GM18861 (cell line): ENCODE measurements at regions not wholly inside any gene's neighbourhood (a gene's known extent, or its start where the extent isn't known, plus 50 kb on each side); places are given as distances from the start of the nearest gene placed in this dataset.

ENCODE experiments used
- ATAC-seq: cut with Tn5 transposase; IDR thresholded peaks from one replicate; pipeline ENCODE4 v1.9.1; 2021; ENCODE audit not compliant: unreplicated experiment

- no peak for ATAC-seq
Measured at GRCh38 chrX:14476205-14476604, 53.1 kb upstream of the GLRA2 start.

GRCh38 chrX:14449773-14450172 is 79.6 kb upstream of the GLRA2 start:
- ATAC-seq, result no peak

- no peak for ATAC-seq
Measured at GRCh38 chrX:14448406-14448805, 80.9 kb upstream of the GLRA2 start.

GRCh38 chrX:14440106-14440505 is 89.2 kb upstream of the GLRA2 start:
- ATAC-seq, result no peak

- no peak for ATAC-seq
Measured at GRCh38 chrX:14427614-14428013, 101.7 kb upstream of the GLRA2 start.

- no peak for ATAC-seq
Measured at GRCh38 chrX:14420841-14421240, 108.5 kb upstream of the GLRA2 start.

GRCh38 chrX:14412686-14413085 is 116.7 kb upstream of the GLRA2 start:
- no peak for ATAC-seq

GRCh38 chrX:14411326-14411725 is 118.0 kb upstream of the GLRA2 start:
- no peak for ATAC-seq

- ATAC-seq, result no peak
Measured at GRCh38 chrX:14409341-14409740, 120.0 kb upstream of the GLRA2 start.

GRCh38 chrX:14406225-14406624 is 123.1 kb upstream of the GLRA2 start:
- ATAC-seq, result no peak

GRCh38 chrX:14398725-14399124 is 130.6 kb upstream of the GLRA2 start:
- ATAC-seq, result no peak

GRCh38 chrX:14389682-14390081 is 139.7 kb upstream of the GLRA2 start:
- no peak for ATAC-seq

GRCh38 chrX:14386981-14387380 is 142.4 kb upstream of the GLRA2 start:
- ATAC-seq, result no peak

- no peak for ATAC-seq
Measured at GRCh38 chrX:14380044-14380443, 149.3 kb upstream of the GLRA2 start.

- ATAC-seq, result no peak
Measured at GRCh38 chrX:14377427-14377826, 151.9 kb upstream of the GLRA2 start.

- ATAC-seq, result no peak
Measured at GRCh38 chrX:14363728-14364127, 165.6 kb upstream of the GLRA2 start.

GRCh38 chrX:14362721-14363120 is 166.6 kb upstream of the GLRA2 start:
- ATAC-seq, result no peak

GRCh38 chrX:14361435-14361834 is 167.9 kb upstream of the GLRA2 start:
- no peak for ATAC-seq

- ATAC-seq, result no peak
Measured at GRCh38 chrX:14359727-14360126, 169.6 kb upstream of the GLRA2 start.

- no peak for ATAC-seq
Measured at GRCh38 chrX:14359316-14359715, 170.0 kb upstream of the GLRA2 start.

GRCh38 chrX:14357314-14357713 is 172.0 kb upstream of the GLRA2 start:
- ATAC-seq, result no peak

- no peak for ATAC-seq
Measured at GRCh38 chrX:14356401-14356800, 172.9 kb upstream of the GLRA2 start.

GRCh38 chrX:14355556-14355955 is 173.8 kb upstream of the GLRA2 start:
- no peak for ATAC-seq

GRCh38 chrX:14354521-14354920 is 174.8 kb upstream of the GLRA2 start:
- ATAC-seq, result no peak
